SK-N-SH (cell line): ENCODE measurements at regions not wholly inside any gene's neighbourhood (a gene's known extent, or its start where the extent isn't known, plus 50 kb on each side); places are given as distances from the start of the nearest gene placed in this dataset.

Experiments used
- CTCF ChIA-PET: fragments of 300-600, 350-600 bp; formaldehyde crosslinking; extraction: SDS; loops from one replicate; lab custom pipeline; 2021; lab: Yijun Ruan, JAX
- POLR2A ChIA-PET: fragments of 350-600 bp; sonication (Branson Sonifier 250); formaldehyde crosslinking; extraction: SDS; loops from one replicate; lab custom pipeline; 2020; ENCODE audit warnings: antibody characterized with exemption, inconsistent platforms; lab: Yijun Ruan, JAX
- DNase-seq: peaks from one replicate; pipeline ENCODE4 v3.0.0; 2012
- H2AFZ ChIP-seq: fragments of 200-600 bp; sonication (generic); 2 replicates; pipeline ENCODE4 v1.8.1; 2016; ENCODE audit warnings: antibody characterized with exemption, mild to moderate bottlenecking, low read depth
- H3F3A ChIP-seq: fragments of 200-600 bp; sonication (generic); replicated peaks from 2 replicates; pipeline ENCODE3; 2016; ENCODE audit warnings: antibody characterized with exemption, mild to moderate bottlenecking; ENCODE audit not compliant: insufficient read depth
- H3K27ac ChIP-seq, 2 experiments: fragments of 200-500 bp in 1 of 2; fragments of 200-600 bp in 1 of 2; sonication (Bioruptor generic) in 1 of 2; sonication (generic), shearing (Covaris generic) in 1 of 2; 2 replicates each; pipeline versions ENCODE4 v1.5.1 to v1.6.1; 2014 to 2016; ENCODE audit warnings: low read depth in 2 of 2, inconsistent platforms in 1 of 2, low read length in 1 of 2, mild to moderate bottlenecking in 1 of 2, mixed read lengths in 1 of 2
- H3K27me3 ChIP-seq: fragments of 200-600 bp; sonication (generic), shearing (Covaris generic); 2 replicates; pipeline ENCODE4 v1.6.1; 2016; ENCODE audit warnings: mixed run types; ENCODE audit not compliant: insufficient read depth
- H3K36me3 ChIP-seq, 2 experiments: fragments of 200-500 bp in 1 of 2; fragments of 200-600 bp in 1 of 2; sonication (Bioruptor generic) in 1 of 2; sonication (generic) in 1 of 2; replicated peaks in 1 of 2; 2 replicates each; pipeline versions ENCODE3 to v1.5.1; 2014 to 2016; ENCODE audit warnings: low read length in 1 of 2, mild to moderate bottlenecking in 1 of 2; ENCODE audit not compliant: insufficient read depth in 2 of 2, control insufficient read depth in 1 of 2
- H3K4me1 ChIP-seq, 2 experiments: fragments of 200-500 bp in 1 of 2; fragments of 200-600 bp in 1 of 2; sonication (Bioruptor generic) in 1 of 2; sonication (generic), shearing (Covaris generic) in 1 of 2; 2 replicates each; pipeline versions ENCODE4 v1.5.1 to v1.6.1; 2014 to 2016; ENCODE audit warnings: low read depth in 1 of 2, low read length in 1 of 2, mixed run types in 1 of 2; ENCODE audit not compliant: insufficient read depth in 2 of 2, control insufficient read depth in 1 of 2
- H3K4me2 ChIP-seq: fragments of 200-600 bp; sonication (generic), shearing (Covaris generic); 2 replicates; pipeline ENCODE4 v1.6.1; 2017; ENCODE audit warnings: mixed run types
- H3K4me3 ChIP-seq, 2 experiments: fragments of 200-500 bp in 1 of 2; fragments of 200-600 bp in 1 of 2; sonication (Bioruptor generic) in 1 of 2; sonication (generic), shearing (Covaris generic) in 1 of 2; 2 replicates each; pipeline versions ENCODE4 v1.5.1 to v1.8.1; 2014 to 2016; ENCODE audit warnings: low read depth in 2 of 2, inconsistent platforms in 1 of 2, low read length in 1 of 2, mild to moderate bottlenecking in 1 of 2, mixed read lengths in 1 of 2, moderate library complexity in 1 of 2
- H3K79me2 ChIP-seq: fragments of 200-600 bp; sonication (generic); 2 replicates; pipeline ENCODE4 v1.8.1; 2017; ENCODE audit warnings: mild to moderate bottlenecking; ENCODE audit not compliant: insufficient read depth
- H3K9ac ChIP-seq: fragments of 200-600 bp; sonication (generic); 2 replicates; pipeline ENCODE4 v1.6.1; 2017; ENCODE audit warnings: mixed run types
- H3K9me2 ChIP-seq: fragments of 200-600 bp; sonication (generic); 2 replicates; pipeline ENCODE4 v1.6.1; 2017; ENCODE audit warnings: mixed run types
- H3K9me3 ChIP-seq: fragments of 200-600 bp; sonication (generic); 2 replicates; pipeline ENCODE4 v1.6.1; 2017; ENCODE audit warnings: mixed run types, mild to moderate bottlenecking, moderate library complexity
- H4K20me1 ChIP-seq: fragments of 200-600 bp; sonication (generic); 2 replicates; pipeline ENCODE4 v1.6.1; 2017; ENCODE audit warnings: mild to moderate bottlenecking, mixed run types; ENCODE audit not compliant: insufficient read depth
- CHD2 ChIP-seq: fragments of 150-350 bp; IDR thresholded peaks from 2 replicates; pipeline ENCODE4 v1.6.1; 2018; ENCODE audit warnings: low read length; ENCODE audit not compliant: partially characterized antibody
- CTCF ChIP-seq: fragments of 200-600 bp; sonication (generic); IDR thresholded peaks from 2 replicates; pipeline ENCODE4 v1.6.1; 2017; ENCODE audit warnings: antibody characterized with exemption, mild to moderate bottlenecking, moderate library complexity
- ELF1 ChIP-seq: IDR thresholded peaks from 2 replicates; pipeline ENCODE4 v1.4.0; 2012
- EP300 ChIP-seq, 2 experiments: IDR thresholded peaks; 2 replicates each; pipeline versions ENCODE4 v1.4.0 to v1.6.1; 2012; ENCODE audit warnings: borderline replicate concordance in 1 of 2, low read depth in 1 of 2, low read length in 1 of 2
- GABPA ChIP-seq: IDR thresholded peaks from 2 replicates; pipeline ENCODE4 v1.4.0; 2012; ENCODE audit warnings: low read depth, mild to moderate bottlenecking
- IRF3 ChIP-seq: fragments of 150-350 bp; IDR thresholded peaks from 2 replicates; pipeline ENCODE4 v1.6.1; 2016; ENCODE audit warnings: mild to moderate bottlenecking, low read depth, low read length
- JUND ChIP-seq: IDR thresholded peaks from 2 replicates; pipeline ENCODE4 v1.4.0; 2012
- MAX ChIP-seq: IDR thresholded peaks from 2 replicates; pipeline ENCODE4 v1.4.0; 2012; ENCODE audit warnings: low read depth
- MXI1 ChIP-seq: IDR thresholded peaks from 2 replicates; pipeline ENCODE4 v1.6.1; 2012; ENCODE audit warnings: mild to moderate bottlenecking, low read depth, low read length, improper control_type of control experiment
- PBX3 ChIP-seq: IDR thresholded peaks from 2 replicates; pipeline ENCODE4; 2012
- RAD21 ChIP-seq: IDR thresholded peaks from 2 replicates; pipeline ENCODE4 v1.6.1; 2012; ENCODE audit warnings: mild to moderate bottlenecking, low read length
- REST ChIP-seq: IDR thresholded peaks from 2 replicates; pipeline ENCODE4 v1.6.1; 2012; ENCODE audit warnings: mild to moderate bottlenecking, low read depth, low read length, moderate library complexity
- RFX5 ChIP-seq: IDR thresholded peaks from 2 replicates; pipeline ENCODE4 v1.6.1; 2012; ENCODE audit warnings: mild to moderate bottlenecking, improper control_type of control experiment, low read length
- RXRA ChIP-seq: IDR thresholded peaks from 2 replicates; pipeline ENCODE4 v1.4.0; 2012; ENCODE audit warnings: low read depth, mild to moderate bottlenecking, borderline replicate concordance
- SIN3A ChIP-seq: IDR thresholded peaks from 2 replicates; pipeline ENCODE4 v1.6.1; 2012; ENCODE audit warnings: low read depth, mild to moderate bottlenecking, low read length, moderate library complexity, borderline replicate concordance
- SMC3 ChIP-seq: IDR thresholded peaks from 2 replicates; pipeline ENCODE4 v1.6.1; 2012; ENCODE audit warnings: low read depth, low read length, improper control_type of control experiment
- TEAD4 ChIP-seq: IDR thresholded peaks from 2 replicates; pipeline ENCODE4 v1.4.0; 2012; ENCODE audit warnings: mild to moderate bottlenecking, borderline replicate concordance; ENCODE audit not compliant: insufficient read depth
- USF1 ChIP-seq: IDR thresholded peaks from 2 replicates; pipeline ENCODE4 v1.4.0; 2012; ENCODE audit warnings: low read depth, borderline replicate concordance
- USF2 ChIP-seq: fragments of 150-350 bp; IDR thresholded peaks from 2 replicates; pipeline ENCODE4 v1.6.1; 2017; ENCODE audit warnings: antibody characterized with exemption, low read length, low read depth, borderline replicate concordance
- ZBTB33 ChIP-seq: IDR thresholded peaks from 2 replicates; pipeline ENCODE4 v1.4.0; 2012; ENCODE audit warnings: low read depth, borderline replicate concordance
- WGBS: methylation state at CpG from one replicate; pipeline ENCODE4 v1.1.6; 2017; ENCODE audit warnings: low lambda C conversion rate; 5-methylcytosine and 5-hydroxymethylcytosine counted together

GRCh38 chr5:159518371-159518770 lies 188.1 kb upstream of the IL12B start:
- DNase-seq = no peak
- 49% methylated on average over 3 of the region's 3 CpGs for WGBS

More at GRCh38 chr5:159518371-159518770, 188.1 kb upstream of the IL12B start:
- no peak overlapping the region for H3K9ac ChIP-seq
- no peaks in the 10 kb centered on the region for H3K4me1 ChIP-seq
- no peaks in the 10 kb centered on the region for H3K9me2 ChIP-seq
- ChIA-PET POLR2A (no interaction called here), CTCF (no interaction called here)
- no peaks in the 10 kb centered on the region for H3K27me3 ChIP-seq
- no peaks in the 10 kb centered on the region for H3K79me2 ChIP-seq
- H3K4me3 ChIP-seq = no peak overlapping the region
- H4K20me1 ChIP-seq = no peaks in the 10 kb centered on the region
- no peaks in the 10 kb centered on the region for H3K9me3 ChIP-seq
- no peak overlapping the region for H3K27ac ChIP-seq
- TF ChIP-seq EP300 (IDR thresholded peaks at IDR 0.05; ENCODE audit: borderline replicate concordance in 1 of 2, low read depth in 1 of 2, low read length in 1 of 2) (no peak), RXRA (no peak), CTCF (no peak), SMC3 (no peak), GABPA (no peak), MAX (no peak), ELF1 (no peak), MXI1 (no peak), USF1 (no peak), REST (no peak), SIN3A (no peak), JUND (no peak), USF2 (no peak), PBX3 (no peak), IRF3 (no peak), ZBTB33 (no peak), TEAD4 (no peak), RFX5 (no peak), CHD2 (no peak), RAD21 (no peak)
- no peak overlapping the region for H3K4me2 ChIP-seq
- H2AFZ ChIP-seq = no peak overlapping the region
- no peaks in the 10 kb centered on the region for H3K36me3 ChIP-seq
- H3F3A ChIP-seq = peaks cover 3% of the 10 kb centered on the region
